ENCODE measurements at regions not wholly inside any gene's neighbourhood (a gene's known extent, or its start where the extent isn't known, plus 50 kb on each side); places are given as distances from the start of the nearest gene placed in this dataset.

GRCh38 chr5:13536933-13537332 is 407.6 kb downstream of the DNAH5 start:
- no peak overlapping the region for H3K4me3 ChIP-seq (ENCODE audit: insufficient read length, low read depth)
- H3K9ac ChIP-seq (ENCODE audit: insufficient read length, low read depth): no peak overlapping the region
- no peaks in the 10 kb centered on the region for H3K4me1 ChIP-seq (ENCODE audit: insufficient read depth, insufficient read length)
- TF ChIP-seq SUZ12 (IDR thresholded peaks at IDR 0.05; ENCODE audit: extremely low read depth, insufficient read depth, insufficient read length): no peak
- no peak for TF ChIP-seq YY1 (IDR thresholded peaks at IDR 0.05; ENCODE audit: insufficient read depth, insufficient read length)
- no peak for TF ChIP-seq ZNF274 (IDR thresholded peaks at IDR 0.05; ENCODE audit: low read depth, low read length)
- no peaks in the 10 kb centered on the region for H3K27me3 ChIP-seq (ENCODE audit: insufficient read depth, insufficient read length)
- no peaks in the 10 kb centered on the region for H3K36me3 ChIP-seq (ENCODE audit: insufficient read depth, insufficient read length, low read length)
- DNase-seq (ENCODE audit: low read depth, low spot score): no peak
- no peaks in the 10 kb centered on the region for H3K9me3 ChIP-seq (ENCODE audit: insufficient read depth, low read length)

- TF ChIP-seq YY1 (IDR thresholded peaks at IDR 0.05; ENCODE audit: insufficient read depth, insufficient read length) (no peak), SUZ12 (IDR thresholded peaks at IDR 0.05; ENCODE audit: extremely low read depth, insufficient read depth, insufficient read length) (no peak), ZNF274 (IDR thresholded peaks at IDR 0.05; ENCODE audit: low read depth, low read length) (no peak)
- Histone ChIP-seq H3K27me3 (ENCODE audit: insufficient read depth, insufficient read length) (no peaks in the 10 kb centered on the region), H3K4me3 (ENCODE audit: insufficient read length, low read depth) (no peak overlapping the region), H3K4me1 (ENCODE audit: insufficient read depth, insufficient read length) (no peaks in the 10 kb centered on the region), H3K9ac (ENCODE audit: insufficient read length, low read depth) (no peak overlapping the region), H3K36me3 (ENCODE audit: insufficient read depth, insufficient read length, low read length) (no peaks in the 10 kb centered on the region), H3K9me3 (ENCODE audit: insufficient read depth, low read length) (no peaks in the 10 kb centered on the region)
- DNase-seq (ENCODE audit: low read depth, low spot score): no peak
Observed at GRCh38 chr5:13533833-13534232, 410.7 kb downstream of the DNAH5 start.

GRCh38 chr5:13529300-13529699 is 415.2 kb downstream of the DNAH5 start:
- Histone ChIP-seq H3K4me3 (ENCODE audit: insufficient read length, low read depth) (no peak overlapping the region), H3K9ac (ENCODE audit: insufficient read length, low read depth) (no peak overlapping the region), H3K4me1 (ENCODE audit: insufficient read depth, insufficient read length) (no peaks in the 10 kb centered on the region), H3K36me3 (ENCODE audit: insufficient read depth, insufficient read length, low read length) (no peaks in the 10 kb centered on the region), H3K27me3 (ENCODE audit: insufficient read depth, insufficient read length) (no peaks in the 10 kb centered on the region), H3K9me3 (ENCODE audit: insufficient read depth, low read length) (no peaks in the 10 kb centered on the region)
- TF ChIP-seq SUZ12 (IDR thresholded peaks at IDR 0.05; ENCODE audit: extremely low read depth, insufficient read depth, insufficient read length) (no peak), YY1 (IDR thresholded peaks at IDR 0.05; ENCODE audit: insufficient read depth, insufficient read length) (no peak), ZNF274 (IDR thresholded peaks at IDR 0.05; ENCODE audit: low read depth, low read length) (no peak)
- DNase-seq (ENCODE audit: low read depth, low spot score): no peak

GRCh38 chr5:13524936-13525335 is 419.6 kb downstream of the DNAH5 start:
- no peak for DNase-seq (ENCODE audit: low read depth, low spot score)
- Histone ChIP-seq H3K9ac (ENCODE audit: insufficient read length, low read depth) (no peak overlapping the region), H3K36me3 (ENCODE audit: insufficient read depth, insufficient read length, low read length) (no peaks in the 10 kb centered on the region), H3K4me3 (ENCODE audit: insufficient read length, low read depth) (no peak overlapping the region), H3K27me3 (ENCODE audit: insufficient read depth, insufficient read length) (no peaks in the 10 kb centered on the region), H3K9me3 (ENCODE audit: insufficient read depth, low read length) (no peaks in the 10 kb centered on the region), H3K4me1 (ENCODE audit: insufficient read depth, insufficient read length) (no peaks in the 10 kb centered on the region)
- TF ChIP-seq SUZ12 (IDR thresholded peaks at IDR 0.05; ENCODE audit: extremely low read depth, insufficient read depth, insufficient read length) (no peak), YY1 (IDR thresholded peaks at IDR 0.05; ENCODE audit: insufficient read depth, insufficient read length) (no peak)

GRCh38 chr5:13519131-13519530 is 425.4 kb downstream of the DNAH5 start:
- Histone ChIP-seq H3K4me3 (ENCODE audit: insufficient read length, low read depth) (no peak overlapping the region), H3K36me3 (ENCODE audit: insufficient read depth, insufficient read length, low read length) (no peaks in the 10 kb centered on the region), H3K4me1 (ENCODE audit: insufficient read depth, insufficient read length) (no peaks in the 10 kb centered on the region), H3K9me3 (ENCODE audit: insufficient read depth, low read length) (no peaks in the 10 kb centered on the region), H3K9ac (ENCODE audit: insufficient read length, low read depth) (no peak overlapping the region), H3K27me3 (ENCODE audit: insufficient read depth, insufficient read length) (no peaks in the 10 kb centered on the region)
- no peak for DNase-seq (ENCODE audit: low read depth, low spot score)
- TF ChIP-seq SUZ12 (IDR thresholded peaks at IDR 0.05; ENCODE audit: extremely low read depth, insufficient read depth, insufficient read length) (no peak), YY1 (IDR thresholded peaks at IDR 0.05; ENCODE audit: insufficient read depth, insufficient read length) (no peak), ZNF274 (IDR thresholded peaks at IDR 0.05; ENCODE audit: low read depth, low read length) (no peak)

- H3K4me1 ChIP-seq (ENCODE audit: insufficient read depth, insufficient read length): no peaks in the 10 kb centered on the region
- no peaks in the 10 kb centered on the region for H3K27me3 ChIP-seq (ENCODE audit: insufficient read depth, insufficient read length)
- no peaks in the 10 kb centered on the region for H3K9me3 ChIP-seq (ENCODE audit: insufficient read depth, low read length)
- H3K9ac ChIP-seq (ENCODE audit: insufficient read length, low read depth): no peak overlapping the region
- H3K4me3 ChIP-seq (ENCODE audit: insufficient read length, low read depth): no peak overlapping the region
- TF ChIP-seq ZNF274 (IDR thresholded peaks at IDR 0.05; ENCODE audit: low read depth, low read length) (no peak), YY1 (IDR thresholded peaks at IDR 0.05; ENCODE audit: insufficient read depth, insufficient read length) (no peak), SUZ12 (IDR thresholded peaks at IDR 0.05; ENCODE audit: extremely low read depth, insufficient read depth, insufficient read length) (no peak)
- H3K36me3 ChIP-seq (ENCODE audit: insufficient read depth, insufficient read length, low read length): no peaks in the 10 kb centered on the region
- DNase-seq (ENCODE audit: low read depth, low spot score): no peak
Observed at GRCh38 chr5:13516195-13516594, 428.3 kb downstream of the DNAH5 start.

- Histone ChIP-seq H3K9ac (ENCODE audit: insufficient read length, low read depth) (no peak overlapping the region), H3K36me3 (ENCODE audit: insufficient read depth, insufficient read length, low read length) (no peaks in the 10 kb centered on the region), H3K4me1 (ENCODE audit: insufficient read depth, insufficient read length) (no peaks in the 10 kb centered on the region), H3K9me3 (ENCODE audit: insufficient read depth, low read length) (no peaks in the 10 kb centered on the region), H3K27me3 (ENCODE audit: insufficient read depth, insufficient read length) (no peaks in the 10 kb centered on the region), H3K4me3 (ENCODE audit: insufficient read length, low read depth) (no peak overlapping the region)
- DNase-seq (ENCODE audit: low read depth, low spot score): no peak
- TF ChIP-seq SUZ12 (IDR thresholded peaks at IDR 0.05; ENCODE audit: extremely low read depth, insufficient read depth, insufficient read length) (no peak), YY1 (IDR thresholded peaks at IDR 0.05; ENCODE audit: insufficient read depth, insufficient read length) (no peak), ZNF274 (IDR thresholded peaks at IDR 0.05; ENCODE audit: low read depth, low read length) (no peak)
Observed at GRCh38 chr5:13511442-13511841, 433.0 kb downstream of the DNAH5 start.

GRCh38 chr5:13510616-13511015 is 433.9 kb downstream of the DNAH5 start:
- Histone ChIP-seq H3K9ac (ENCODE audit: insufficient read length, low read depth) (no peak overlapping the region), H3K36me3 (ENCODE audit: insufficient read depth, insufficient read length, low read length) (no peaks in the 10 kb centered on the region), H3K27me3 (ENCODE audit: insufficient read depth, insufficient read length) (no peaks in the 10 kb centered on the region), H3K9me3 (ENCODE audit: insufficient read depth, low read length) (no peaks in the 10 kb centered on the region), H3K4me3 (ENCODE audit: insufficient read length, low read depth) (no peak overlapping the region), H3K4me1 (ENCODE audit: insufficient read depth, insufficient read length) (no peaks in the 10 kb centered on the region)
- no peak for DNase-seq (ENCODE audit: low read depth, low spot score)
- TF ChIP-seq ZNF274 (IDR thresholded peaks at IDR 0.05; ENCODE audit: low read depth, low read length) (no peak), YY1 (IDR thresholded peaks at IDR 0.05; ENCODE audit: insufficient read depth, insufficient read length) (no peak), SUZ12 (IDR thresholded peaks at IDR 0.05; ENCODE audit: extremely low read depth, insufficient read depth, insufficient read length) (no peak)

All from NT2/D1 (cell line).